SU-DHL-6 (cell line): ENCODE measurements at regions not wholly inside any gene's neighbourhood (a gene's known extent, or its start where the extent isn't known, plus 50 kb on each side); places are given as distances from the start of the nearest gene placed in this dataset.

ENCODE experiments used
- CTCF ChIP-seq: fragments of 200-600 bp; sonication (generic); IDR thresholded peaks from one replicate; pipeline ENCODE4 v1.5.1; 2017; ENCODE audit warnings: antibody characterized with exemption, mild to moderate bottlenecking, low read length, moderate library complexity; ENCODE audit not compliant: insufficient read depth, poor library complexity, severe bottlenecking
- EZH2phosphoT487 ChIP-seq: fragments of 200-600 bp; sonication (generic), shearing (Covaris generic); conservative IDR thresholded peaks from 2 replicates; pipeline ENCODE4 v1.6.1; 2018; ENCODE audit warnings: mild to moderate bottlenecking, antibody characterized with exemption, low read length, moderate library complexity, mixed read lengths

- TF ChIP-seq CTCF (no peak), EZH2phosphoT487 (no peak)
Observed at GRCh38 chr10:44036425-44036824, 348.5 kb downstream of the CXCL12 start.
